SK-N-SH (cell line): ENCODE measurements at regions not wholly inside any gene's neighbourhood (a gene's known extent, or its start where the extent isn't known, plus 50 kb on each side); places are given as distances from the start of the nearest gene placed in this dataset.

Experiments used
- CHD2 ChIP-seq: fragments of 150-350 bp; IDR thresholded peaks from 2 replicates; pipeline ENCODE4 v1.6.1; 2018; ENCODE audit warnings: low read length; ENCODE audit not compliant: partially characterized antibody
- RFX5 ChIP-seq: IDR thresholded peaks from 2 replicates; pipeline ENCODE4 v1.6.1; 2012; ENCODE audit warnings: mild to moderate bottlenecking, improper control_type of control experiment, low read length
- SIN3A ChIP-seq: IDR thresholded peaks from 2 replicates; pipeline ENCODE4 v1.6.1; 2012; ENCODE audit warnings: low read depth, mild to moderate bottlenecking, low read length, moderate library complexity, borderline replicate concordance
- TEAD4 ChIP-seq: IDR thresholded peaks from 2 replicates; pipeline ENCODE4 v1.4.0; 2012; ENCODE audit warnings: mild to moderate bottlenecking, borderline replicate concordance; ENCODE audit not compliant: insufficient read depth
- TF ChIP-seq, protein P1 (sequence below): fragments of 200-600 bp; sonication (generic); IDR thresholded peaks from 2 replicates; pipeline ENCODE4 v1.6.1; 2017; ENCODE audit warnings: antibody characterized with exemption, mild to moderate bottlenecking, moderate library complexity

GRCh38 chr6:68391953-68392352, 243.1 kb upstream of the ADGRB3 start:
- TF ChIP-seq TEAD4 = no peak
- no peak for TF ChIP-seq CHD2
- no peak for TF ChIP-seq RFX5
- TF ChIP-seq SIN3A = no peak
- TF ChIP-seq, protein P1, sequence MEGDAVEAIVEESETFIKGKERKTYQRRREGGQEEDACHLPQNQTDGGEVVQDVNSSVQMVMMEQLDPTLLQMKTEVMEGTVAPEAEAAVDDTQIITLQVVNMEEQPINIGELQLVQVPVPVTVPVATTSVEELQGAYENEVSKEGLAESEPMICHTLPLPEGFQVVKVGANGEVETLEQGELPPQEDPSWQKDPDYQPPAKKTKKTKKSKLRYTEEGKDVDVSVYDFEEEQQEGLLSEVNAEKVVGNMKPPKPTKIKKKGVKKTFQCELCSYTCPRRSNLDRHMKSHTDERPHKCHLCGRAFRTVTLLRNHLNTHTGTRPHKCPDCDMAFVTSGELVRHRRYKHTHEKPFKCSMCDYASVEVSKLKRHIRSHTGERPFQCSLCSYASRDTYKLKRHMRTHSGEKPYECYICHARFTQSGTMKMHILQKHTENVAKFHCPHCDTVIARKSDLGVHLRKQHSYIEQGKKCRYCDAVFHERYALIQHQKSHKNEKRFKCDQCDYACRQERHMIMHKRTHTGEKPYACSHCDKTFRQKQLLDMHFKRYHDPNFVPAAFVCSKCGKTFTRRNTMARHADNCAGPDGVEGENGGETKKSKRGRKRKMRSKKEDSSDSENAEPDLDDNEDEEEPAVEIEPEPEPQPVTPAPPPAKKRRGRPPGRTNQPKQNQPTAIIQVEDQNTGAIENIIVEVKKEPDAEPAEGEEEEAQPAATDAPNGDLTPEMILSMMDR = no peak
